ENCODE measurements at regions not wholly inside any gene's neighbourhood (a gene's known extent, or its start where the extent isn't known, plus 50 kb on each side); places are given as distances from the start of the nearest gene placed in this dataset.

DNA sequence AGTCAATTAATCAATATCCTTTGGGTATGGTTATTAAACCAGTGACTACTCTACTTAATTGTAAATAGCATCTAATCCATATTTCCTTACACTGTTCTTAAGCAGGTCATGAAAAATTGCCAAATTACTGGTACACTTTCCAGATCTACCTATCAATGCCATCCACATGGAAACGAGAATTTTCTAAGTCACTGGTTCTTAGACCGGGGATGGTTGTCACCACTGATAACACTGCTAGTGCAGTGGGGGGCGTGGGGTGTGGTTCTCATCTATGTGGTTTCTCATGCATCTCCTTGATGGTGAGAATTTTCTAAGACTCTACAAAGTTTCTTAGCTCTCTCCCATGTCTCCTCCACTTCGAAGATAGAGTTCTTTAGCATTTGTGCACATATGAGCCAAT is 63.7 kb upstream of the COG2 start:
- TF ChIP-seq, protein P1, sequence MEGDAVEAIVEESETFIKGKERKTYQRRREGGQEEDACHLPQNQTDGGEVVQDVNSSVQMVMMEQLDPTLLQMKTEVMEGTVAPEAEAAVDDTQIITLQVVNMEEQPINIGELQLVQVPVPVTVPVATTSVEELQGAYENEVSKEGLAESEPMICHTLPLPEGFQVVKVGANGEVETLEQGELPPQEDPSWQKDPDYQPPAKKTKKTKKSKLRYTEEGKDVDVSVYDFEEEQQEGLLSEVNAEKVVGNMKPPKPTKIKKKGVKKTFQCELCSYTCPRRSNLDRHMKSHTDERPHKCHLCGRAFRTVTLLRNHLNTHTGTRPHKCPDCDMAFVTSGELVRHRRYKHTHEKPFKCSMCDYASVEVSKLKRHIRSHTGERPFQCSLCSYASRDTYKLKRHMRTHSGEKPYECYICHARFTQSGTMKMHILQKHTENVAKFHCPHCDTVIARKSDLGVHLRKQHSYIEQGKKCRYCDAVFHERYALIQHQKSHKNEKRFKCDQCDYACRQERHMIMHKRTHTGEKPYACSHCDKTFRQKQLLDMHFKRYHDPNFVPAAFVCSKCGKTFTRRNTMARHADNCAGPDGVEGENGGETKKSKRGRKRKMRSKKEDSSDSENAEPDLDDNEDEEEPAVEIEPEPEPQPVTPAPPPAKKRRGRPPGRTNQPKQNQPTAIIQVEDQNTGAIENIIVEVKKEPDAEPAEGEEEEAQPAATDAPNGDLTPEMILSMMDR (conservative IDR thresholded peaks at IDR 0.05 in 1 of 2, IDR thresholded peaks at IDR 0.05 in 1 of 2; ENCODE audit: extremely low read depth in 1 of 2, insufficient read depth in 1 of 2, low read depth in 1 of 2, low read length in 2 of 2): no peak
- no peak for TF ChIP-seq EZH2 (IDR thresholded peaks at IDR 0.05; ENCODE audit: borderline replicate concordance, low read length)
